ENCODE measurements at regions not wholly inside any gene's neighbourhood (a gene's known extent, or its start where the extent isn't known, plus 50 kb on each side); places are given as distances from the start of the nearest gene placed in this dataset.
"Not testable (repeated sequence)": the region's sequence is repeated elsewhere in the genome, so short reads cannot be mapped to it uniquely, and the experiment has no call there.

DNA sequence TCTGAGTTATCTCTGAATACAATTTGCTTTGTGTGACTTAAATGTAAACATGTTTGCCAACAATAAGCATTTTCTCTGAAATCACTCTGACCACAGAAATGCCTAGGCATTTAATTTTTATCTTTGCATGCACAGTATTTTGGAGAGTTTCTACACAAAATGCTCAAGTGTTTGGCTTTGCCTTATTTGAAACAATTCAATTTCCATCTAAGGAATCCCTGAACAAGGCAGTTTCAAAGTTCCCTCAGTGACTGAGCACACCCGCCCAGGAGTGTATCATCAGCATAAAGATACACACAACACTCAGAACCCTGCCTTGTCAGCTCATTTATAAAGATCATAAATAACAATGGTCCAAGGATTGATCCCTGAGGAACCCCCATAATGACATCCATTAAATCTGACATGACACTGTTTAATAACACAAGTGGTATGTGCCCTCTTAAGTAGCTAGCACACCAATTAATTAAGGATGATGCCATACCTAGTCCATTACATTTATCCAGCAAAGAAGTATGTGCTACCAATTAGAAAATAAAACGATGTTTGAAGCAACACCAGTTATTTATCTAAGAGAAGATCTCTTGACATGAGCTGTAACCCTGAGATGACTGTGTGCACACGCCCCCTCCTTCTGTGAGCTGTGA is 585.8 kb downstream of the ADGRL2 start:
- H3K27me3 Mint-ChIP-seq (ENCODE audit: low read depth) = no peaks in the 10 kb centered on the region
- ATAC-seq (no peak), DNase-seq (no peak)
- H3K4me1 Mint-ChIP-seq (ENCODE audit: low read depth) = no peaks in the 10 kb centered on the region
- no peak overlapping the region for H3K4me3 Mint-ChIP-seq
- H3K9me3 Mint-ChIP-seq = peaks cover 11% of the 10 kb centered on the region
- H3K36me3 Mint-ChIP-seq (ENCODE audit: insufficient read depth) = no peaks in the 10 kb centered on the region

DNA sequence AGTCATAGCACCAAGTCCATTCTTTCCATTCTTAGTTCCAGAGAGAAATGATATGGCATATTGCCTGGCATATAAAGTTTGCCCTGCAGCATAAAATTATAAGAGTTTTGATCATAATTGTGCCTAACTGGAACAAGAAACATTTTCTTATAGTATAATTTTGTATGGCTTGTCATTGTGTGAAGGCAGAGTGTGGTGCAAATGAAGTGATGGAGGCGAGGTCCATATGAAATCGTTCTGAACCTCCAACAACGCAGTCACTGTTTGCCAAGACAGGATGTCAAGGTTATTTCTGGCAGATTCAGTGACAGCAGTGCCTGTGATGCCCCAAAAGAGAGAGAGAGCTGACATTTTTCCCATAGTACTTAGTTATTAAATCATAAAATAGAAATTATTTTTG is 584.0 kb downstream of the ADGRL2 start:
- Mint-ChIP-seq H3K9me3 (peaks cover 19% of the 10 kb centered on the region), H3K36me3 (ENCODE audit: insufficient read depth) (no peaks in the 10 kb centered on the region), H3K27me3 (ENCODE audit: low read depth) (no peaks in the 10 kb centered on the region), H3K4me1 (ENCODE audit: low read depth) (no peaks in the 10 kb centered on the region), H3K4me3 (no peak overlapping the region)
- DNase-seq (no peak), ATAC-seq (no peak)

DNA sequence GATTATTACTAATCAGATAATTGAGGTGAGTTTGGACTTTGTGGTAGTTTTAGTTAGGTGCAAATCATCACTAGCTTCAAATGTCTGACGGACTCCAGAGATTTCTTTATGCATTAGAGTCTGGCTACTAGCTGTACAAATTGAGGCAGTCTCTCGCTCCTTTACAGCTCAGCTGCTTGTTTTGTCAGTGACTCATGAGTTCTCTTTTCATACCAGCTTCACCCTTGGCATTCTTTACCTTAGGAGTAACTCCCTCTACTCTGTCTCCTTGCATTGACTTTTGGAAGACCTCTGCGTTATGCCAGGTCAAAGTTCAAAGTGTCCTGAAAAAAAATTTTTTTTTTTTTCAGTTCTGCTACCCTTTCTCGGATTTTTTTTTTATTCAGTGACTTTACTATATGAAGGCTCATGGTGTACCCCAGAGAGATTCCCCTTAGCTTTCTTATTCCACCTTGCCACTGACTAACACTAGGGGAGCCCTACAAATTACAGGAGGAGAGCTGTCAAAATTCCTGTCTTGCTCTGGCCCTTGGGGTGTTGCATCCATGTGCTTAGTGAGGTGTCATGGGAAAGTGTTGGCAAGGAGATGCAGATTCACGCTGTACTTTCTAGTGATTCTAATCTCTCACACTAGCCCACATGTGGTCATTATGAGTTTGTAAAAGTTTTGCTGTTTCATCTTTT is 576.6 kb downstream of the ADGRL2 start:
- no peak overlapping the region for H3K4me3 Mint-ChIP-seq

DNA sequence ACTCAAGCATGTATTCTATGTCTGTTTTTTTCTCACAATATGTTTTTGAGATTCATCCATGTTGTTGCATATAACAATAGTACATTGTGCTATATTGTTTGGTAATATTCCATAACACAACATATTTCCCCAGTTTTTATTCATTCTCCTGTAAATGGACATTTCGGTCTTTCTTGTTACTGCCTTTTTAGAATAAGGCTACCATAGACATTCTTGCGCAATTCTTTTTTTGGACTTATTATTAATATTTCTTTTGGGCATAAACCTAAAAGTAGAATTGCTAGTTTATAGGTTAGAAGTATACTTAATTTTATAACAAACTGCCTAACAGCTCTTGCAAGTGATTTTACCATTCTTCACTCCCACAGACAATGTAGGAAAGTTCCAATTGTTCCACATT is 573.0 kb downstream of the ADGRL2 start:
- Mint-ChIP-seq H3K4me1 (ENCODE audit: low read depth) (no peaks in the 10 kb centered on the region), H3K9me3 (peaks cover 3% of the 10 kb centered on the region), H3K4me3 (no peak overlapping the region), H3K27me3 (ENCODE audit: low read depth) (no peaks in the 10 kb centered on the region), H3K36me3 (ENCODE audit: insufficient read depth) (no peaks in the 10 kb centered on the region)
- ATAC-seq (no peak), DNase-seq (no peak)

More for the DNA sequence above, 576.6 kb downstream of the ADGRL2 start:
- ATAC-seq (no peak), DNase-seq (no peak)
- Mint-ChIP-seq H3K9me3 (peaks cover 8% of the 10 kb centered on the region), H3K36me3 (ENCODE audit: insufficient read depth) (no peaks in the 10 kb centered on the region), H3K4me1 (ENCODE audit: low read depth) (no peaks in the 10 kb centered on the region), H3K27me3 (ENCODE audit: low read depth) (no peaks in the 10 kb centered on the region)

DNA sequence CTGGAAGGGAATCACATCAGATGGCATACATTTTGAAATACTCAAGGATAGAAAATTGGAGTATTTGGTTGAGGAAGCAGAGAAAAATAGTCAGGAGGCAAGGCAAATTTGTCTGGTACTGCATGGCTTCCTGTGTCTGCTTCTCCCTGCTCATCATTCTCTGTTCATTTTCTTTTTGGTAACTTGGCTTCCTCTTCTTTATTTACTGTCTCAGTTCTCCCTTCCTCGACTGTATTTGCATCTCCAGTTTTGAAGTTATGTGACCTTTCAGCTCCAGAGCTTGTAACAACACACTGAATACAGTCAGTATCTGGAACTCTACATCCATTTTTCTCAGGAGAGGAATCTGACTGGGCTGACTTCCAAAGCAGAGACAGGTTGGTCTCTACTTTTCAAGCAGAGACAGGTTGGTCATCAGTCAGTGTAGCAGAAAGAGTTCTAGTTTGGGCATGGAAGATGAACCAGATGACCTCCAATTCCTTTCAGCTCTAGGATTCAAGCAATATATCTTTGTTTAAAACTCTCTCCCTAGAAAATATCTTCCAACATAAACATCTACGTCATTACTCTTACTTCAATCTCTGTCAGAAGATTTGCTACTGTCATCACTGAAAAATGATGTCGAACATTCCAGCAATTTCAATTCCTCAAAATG is 571.2 kb downstream of the ADGRL2 start:
- H3K9me3 Mint-ChIP-seq = peaks cover 9% of the 10 kb centered on the region
- ATAC-seq = no peak
- H3K4me1 Mint-ChIP-seq (ENCODE audit: low read depth) = no peaks in the 10 kb centered on the region
- no peak for DNase-seq
- H3K4me3 Mint-ChIP-seq = no peak overlapping the region
- no peaks in the 10 kb centered on the region for H3K36me3 Mint-ChIP-seq (ENCODE audit: insufficient read depth)
- H3K27me3 Mint-ChIP-seq (ENCODE audit: low read depth) = no peaks in the 10 kb centered on the region

DNA sequence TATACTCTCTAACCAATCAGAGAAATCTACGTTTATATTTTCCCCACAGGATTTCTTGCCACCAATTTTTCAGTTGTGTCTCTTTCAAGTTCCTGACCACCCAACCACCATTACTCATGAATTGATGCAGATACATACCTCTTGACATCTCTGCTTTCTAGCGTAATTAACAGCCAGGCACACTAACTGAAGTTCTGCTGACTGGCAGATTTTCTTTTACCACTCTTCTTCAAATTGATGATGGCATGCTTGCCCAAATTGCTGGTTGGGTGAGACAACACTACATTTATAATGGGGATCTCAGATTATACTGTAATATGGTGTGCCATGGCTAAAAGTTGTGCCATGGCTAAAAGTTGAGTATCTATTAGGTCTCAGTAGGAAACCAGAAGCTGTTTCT is 566.7 kb downstream of the ADGRL2 start:
- DNase-seq (no peak), ATAC-seq (no peak)
- Mint-ChIP-seq H3K4me1 (ENCODE audit: low read depth) (no peaks in the 10 kb centered on the region), H3K4me3 (no peak overlapping the region), H3K9me3 (peaks cover 9% of the 10 kb centered on the region), H3K27me3 (ENCODE audit: low read depth) (no peaks in the 10 kb centered on the region), H3K36me3 (ENCODE audit: insufficient read depth) (no peaks in the 10 kb centered on the region)

DNA sequence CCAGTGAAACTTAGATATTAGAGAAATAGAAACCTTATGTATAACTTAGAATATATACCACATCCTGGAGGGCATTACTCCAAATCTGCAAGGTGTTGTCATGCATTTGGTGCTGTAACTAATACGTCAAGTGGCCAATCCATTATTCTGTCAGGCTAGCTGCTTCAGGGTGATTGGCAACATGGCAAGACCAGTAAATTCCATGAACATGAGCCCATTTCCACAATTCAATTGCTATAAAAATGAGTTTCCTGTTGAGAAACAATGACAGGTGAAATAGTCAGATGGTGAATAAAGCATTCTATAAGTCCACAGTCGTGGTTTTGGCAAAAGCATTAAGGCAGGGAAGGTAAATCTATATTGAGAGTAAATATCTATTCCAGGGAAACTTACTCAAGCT is 566.0 kb downstream of the ADGRL2 start:
- Mint-ChIP-seq H3K4me3 (no peak overlapping the region), H3K9me3 (peaks cover 8% of the 10 kb centered on the region), H3K27me3 (ENCODE audit: low read depth) (no peaks in the 10 kb centered on the region), H3K4me1 (ENCODE audit: low read depth) (no peaks in the 10 kb centered on the region), H3K36me3 (ENCODE audit: insufficient read depth) (no peaks in the 10 kb centered on the region)
- DNase-seq = no peak
- no peak for ATAC-seq

DNA sequence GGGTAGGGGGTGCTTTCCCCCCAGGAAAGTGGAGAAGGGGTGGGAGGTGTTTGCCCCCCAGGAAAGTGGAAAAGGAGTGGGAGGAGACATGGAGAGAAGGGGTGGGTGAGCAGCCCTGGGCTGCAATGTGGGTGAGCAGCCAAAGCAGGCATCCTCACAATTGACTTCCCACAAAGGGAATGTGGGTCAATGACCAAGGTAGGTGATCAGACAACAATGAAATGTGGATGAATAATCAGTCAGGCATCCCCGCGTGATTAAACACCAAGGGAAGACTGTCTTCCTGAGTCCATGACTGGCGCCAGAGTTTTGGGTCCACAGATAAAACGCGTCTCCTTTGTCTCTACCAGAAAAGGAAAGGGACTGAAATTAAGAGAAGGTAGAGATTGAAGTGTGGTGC is 558.8 kb downstream of the ADGRL2 start:
- not testable (repeated sequence) for H3K9me3 Mint-ChIP-seq; ATAC-seq; H3K36me3 Mint-ChIP-seq (ENCODE audit: insufficient read depth); DNase-seq; H3K4me3 Mint-ChIP-seq; H3K27me3 Mint-ChIP-seq (ENCODE audit: low read depth); H3K4me1 Mint-ChIP-seq (ENCODE audit: low read depth)

DNA sequence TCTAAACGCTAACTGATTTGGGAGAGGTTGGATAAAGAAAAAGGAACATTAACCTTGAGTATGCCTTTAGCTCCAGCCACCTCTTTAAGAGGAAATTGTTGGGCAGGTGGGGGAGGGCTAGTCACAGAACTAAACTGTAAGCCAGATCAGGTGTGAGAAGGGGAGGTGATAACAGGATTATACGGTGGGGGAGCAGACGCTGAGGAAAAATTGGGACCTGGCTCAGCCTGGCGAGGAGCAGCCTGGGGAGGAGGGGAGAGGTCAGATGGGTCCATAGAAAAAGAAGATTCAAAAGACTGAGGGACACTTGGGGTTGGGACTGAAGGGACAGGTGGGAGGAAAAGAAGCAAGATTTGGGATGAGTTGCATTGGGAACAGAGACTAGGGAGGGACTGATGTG is 558.0 kb downstream of the ADGRL2 start:
- not testable (repeated sequence) for H3K27me3 Mint-ChIP-seq (ENCODE audit: low read depth); H3K4me3 Mint-ChIP-seq; H3K9me3 Mint-ChIP-seq; H3K36me3 Mint-ChIP-seq (ENCODE audit: insufficient read depth); ATAC-seq; H3K4me1 Mint-ChIP-seq (ENCODE audit: low read depth); DNase-seq

DNA sequence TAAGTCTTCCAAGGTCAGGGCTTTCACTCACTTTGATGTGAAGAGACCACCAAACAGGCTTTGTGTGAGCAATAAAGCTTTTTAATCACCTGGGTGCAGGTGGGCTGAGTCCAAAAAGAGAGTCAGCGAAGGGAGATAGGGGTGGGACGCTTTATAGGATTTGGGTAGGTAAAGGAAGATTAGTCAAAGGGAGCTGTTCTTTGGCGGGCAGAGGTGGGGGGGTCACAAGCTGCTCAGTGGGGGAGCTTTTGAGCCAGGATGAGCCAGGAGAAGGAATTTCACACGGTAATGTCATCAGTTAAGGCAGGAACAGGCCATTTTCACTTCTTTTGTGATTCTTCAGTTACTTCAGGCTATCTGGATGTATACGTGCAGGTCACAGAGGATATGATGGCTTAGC is 553.8 kb downstream of the ADGRL2 start:
- not testable (repeated sequence) for ATAC-seq; H3K4me1 Mint-ChIP-seq (ENCODE audit: low read depth); H3K36me3 Mint-ChIP-seq (ENCODE audit: insufficient read depth); H3K9me3 Mint-ChIP-seq; H3K27me3 Mint-ChIP-seq (ENCODE audit: low read depth); H3K4me3 Mint-ChIP-seq; DNase-seq

DNA sequence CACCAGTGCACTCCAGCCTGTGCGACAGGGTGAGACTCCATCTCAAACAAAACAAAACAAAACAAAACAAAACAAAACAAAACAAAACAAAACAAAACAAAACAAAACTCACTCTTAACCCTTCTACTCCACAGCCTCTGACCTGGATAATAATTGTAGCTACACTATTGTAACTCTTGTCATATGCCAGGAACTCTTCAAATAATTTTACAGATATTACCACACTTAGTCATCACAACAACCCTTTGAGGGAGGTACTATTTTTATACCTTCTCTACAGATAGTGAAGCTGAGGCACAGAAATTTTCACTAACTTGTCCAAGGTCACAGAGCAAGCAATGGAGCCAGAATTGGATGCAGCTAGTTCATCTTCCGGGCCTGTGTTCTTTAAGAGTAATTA is 547.8 kb downstream of the ADGRL2 start:
- no peaks in the 10 kb centered on the region for H3K27me3 Mint-ChIP-seq (ENCODE audit: low read depth)
- no peak for DNase-seq
- peaks cover 11% of the 10 kb centered on the region for H3K9me3 Mint-ChIP-seq
- H3K36me3 Mint-ChIP-seq (ENCODE audit: insufficient read depth) = no peaks in the 10 kb centered on the region
- no peaks in the 10 kb centered on the region for H3K4me1 Mint-ChIP-seq (ENCODE audit: low read depth)
- no peak overlapping the region for H3K4me3 Mint-ChIP-seq
- no peak for ATAC-seq

DNA sequence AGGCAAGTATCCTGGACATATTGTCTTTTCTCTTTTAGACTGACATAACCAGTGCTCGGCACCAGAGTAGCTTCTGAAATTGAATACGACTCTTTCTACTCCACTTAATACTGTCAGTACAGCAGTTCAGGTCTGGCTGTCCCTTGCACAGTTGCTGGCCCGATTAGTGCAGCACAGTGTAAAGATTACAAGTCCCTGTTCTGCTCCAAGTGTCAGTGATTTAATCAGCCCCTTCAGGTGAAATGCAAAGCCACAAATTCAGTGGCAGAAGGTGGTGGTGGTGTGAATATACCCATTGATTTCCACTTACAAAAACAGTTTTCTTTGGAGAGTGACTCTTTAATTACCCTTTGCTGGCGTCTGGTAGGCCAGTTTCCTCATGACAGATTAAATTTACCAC is 545.4 kb downstream of the ADGRL2 start:
- Mint-ChIP-seq H3K36me3 (ENCODE audit: insufficient read depth) (no peaks in the 10 kb centered on the region), H3K4me1 (ENCODE audit: low read depth) (no peaks in the 10 kb centered on the region), H3K9me3 (peaks cover 7% of the 10 kb centered on the region), H3K27me3 (ENCODE audit: low read depth) (no peaks in the 10 kb centered on the region), H3K4me3 (no peak overlapping the region)
- no peak for DNase-seq
- no peak for ATAC-seq

DNA sequence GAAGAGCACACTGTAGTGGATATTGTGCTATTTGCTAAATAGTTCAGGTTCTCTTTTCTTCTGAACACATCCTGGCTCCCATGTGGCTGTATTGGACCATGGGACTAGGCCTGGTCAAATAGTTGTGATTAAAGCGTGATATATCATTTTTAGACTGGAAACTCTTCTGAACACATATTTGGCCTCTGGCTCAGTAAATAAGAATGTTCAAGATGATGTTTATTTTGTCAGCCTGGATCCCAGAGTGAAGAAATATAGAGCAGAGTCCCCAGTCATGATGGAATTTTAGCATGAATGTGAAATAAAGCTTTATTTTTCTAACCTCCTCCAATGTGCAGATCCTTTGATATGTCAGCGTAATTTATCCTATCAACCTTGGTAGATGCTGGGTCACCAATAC is 542.6 kb downstream of the ADGRL2 start:
- no peaks in the 10 kb centered on the region for H3K27me3 Mint-ChIP-seq (ENCODE audit: low read depth)
- DNase-seq (no peak), ATAC-seq (no peak)
- H3K36me3 Mint-ChIP-seq (ENCODE audit: insufficient read depth) = no peaks in the 10 kb centered on the region
- H3K4me1 Mint-ChIP-seq (ENCODE audit: low read depth) = no peaks in the 10 kb centered on the region
- H3K9me3 Mint-ChIP-seq = no peaks in the 10 kb centered on the region
- H3K4me3 Mint-ChIP-seq = no peak overlapping the region

DNA sequence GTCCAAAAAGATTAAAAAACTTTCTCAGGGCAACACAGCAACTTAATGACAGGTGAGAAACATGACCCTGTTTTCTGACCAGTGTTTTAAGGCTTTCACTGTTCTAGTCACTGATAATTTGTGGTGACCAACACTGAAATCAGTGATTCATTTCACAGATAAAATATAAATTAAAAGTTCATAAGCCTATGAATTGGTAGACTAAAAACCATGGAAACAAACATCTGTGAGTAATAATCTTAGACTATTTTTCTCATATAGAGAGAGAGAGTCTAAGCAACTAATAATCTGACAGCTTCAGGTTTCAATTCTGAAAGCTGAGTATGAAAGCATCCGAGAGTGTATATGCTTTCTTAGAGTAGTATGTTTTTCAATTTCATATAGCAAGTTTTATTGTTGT is 536.9 kb downstream of the ADGRL2 start:
- H3K9me3 Mint-ChIP-seq = peaks cover 9% of the 10 kb centered on the region
- H3K27me3 Mint-ChIP-seq (ENCODE audit: low read depth) = no peaks in the 10 kb centered on the region
- no peak overlapping the region for H3K4me3 Mint-ChIP-seq
- H3K36me3 Mint-ChIP-seq (ENCODE audit: insufficient read depth) = no peaks in the 10 kb centered on the region
- no peak for DNase-seq
- H3K4me1 Mint-ChIP-seq (ENCODE audit: low read depth) = peaks cover 2% of the 10 kb centered on the region
- no peak for ATAC-seq

DNA sequence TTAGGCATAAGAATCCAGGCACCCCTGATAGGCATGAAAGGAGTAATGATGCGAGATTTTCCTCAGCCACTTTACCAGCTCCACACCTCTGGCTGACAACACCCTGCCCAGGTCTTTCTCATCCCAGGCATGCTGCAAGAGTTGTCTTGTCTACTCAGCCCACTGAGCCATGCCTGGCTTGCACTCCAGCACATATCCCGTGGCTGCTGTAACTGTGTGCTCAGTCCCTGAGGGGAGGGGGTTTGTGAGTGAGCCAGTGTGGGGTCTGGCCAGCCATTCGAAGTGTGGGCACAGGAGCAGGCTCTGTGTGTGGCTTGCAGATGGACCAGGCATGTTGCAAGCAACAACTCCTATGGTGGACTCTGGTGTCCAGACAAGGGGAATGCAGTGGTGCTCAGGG is 529.6 kb downstream of the ADGRL2 start:
- Mint-ChIP-seq H3K36me3 (ENCODE audit: insufficient read depth) (no peaks in the 10 kb centered on the region), H3K27me3 (ENCODE audit: low read depth) (no peaks in the 10 kb centered on the region)
- no peak for ATAC-seq

More for the DNA sequence above, 529.6 kb downstream of the ADGRL2 start:
- peaks cover 8% of the 10 kb centered on the region for H3K9me3 Mint-ChIP-seq
- H3K4me1 Mint-ChIP-seq (ENCODE audit: low read depth) = no peaks in the 10 kb centered on the region
- no peak for DNase-seq
- H3K4me3 Mint-ChIP-seq = no peak overlapping the region
